Tibial artery (tissue), 4 donors: ENCODE measurements at regions not wholly inside any gene's neighbourhood (a gene's known extent, or its start where the extent isn't known, plus 50 kb on each side); places are given as distances from the start of the nearest gene placed in this dataset.

Experiments
- DNase-seq, 2 donors: peaks; one replicate each; pipeline ENCODE4 v3.0.0-alpha.2; 2019
- H3K27ac ChIP-seq, 2 donors: fragments of 200-600 bp; sonication (generic) in 1 of 2; 1 replicate in 1 of 2; 2 replicates in 1 of 2; pipeline ENCODE4 v1.5.1; 2018 to 2019; ENCODE audit warnings: mild to moderate bottlenecking in 1 of 2
- H3K27me3 ChIP-seq, 2 donors: fragments of 200-600 bp; sonication (generic) in 1 of 2; one replicate each; pipeline versions ENCODE4 v1.5.1 to v1.6.0; 2016 to 2019
- H3K36me3 ChIP-seq, 3 donors: fragments of 200-600 bp; sonication (generic) in 2 of 3; one replicate each; pipeline ENCODE4 v1.5.1; 2016 to 2019; ENCODE audit warnings: mild to moderate bottlenecking in 2 of 3
- H3K4me1 ChIP-seq, 4 donors: fragments of 200-600 bp; sonication (generic) in 2 of 4; 1 replicate in 3 of 4; 2 replicates in 1 of 4; pipeline ENCODE4 v1.5.1; 2016 to 2019
- H3K4me3 ChIP-seq, 2 donors: fragments of 200-600 bp; sonication (generic) in 1 of 2; 1 replicate in 1 of 2; 2 replicates in 1 of 2; pipeline ENCODE4 v1.5.1; 2018 to 2019; ENCODE audit warnings: mild to moderate bottlenecking in 2 of 2
- H3K9me3 ChIP-seq, 3 donors: fragments of 200-600 bp; sonication (generic) in 1 of 3; one replicate each; pipeline ENCODE4 v1.5.1; 2016 to 2019
- intact Hi-C: fragments of 100-400 bp; cut with DNase I; formaldehyde crosslinking; loops from one replicate; pipeline ENCODE4 v1.15.0; 2023; ENCODE audit warnings: low total_unique reads
- TF ChIP-seq, protein P1 (sequence below), 2 experiments: fragments of 200-600 bp in 1 of 2; fragments of 450-650 bp in 1 of 2; IDR thresholded peaks; one replicate each; pipeline ENCODE4 v1.5.1; 2017 to 2019; ENCODE audit warnings: antibody characterized with exemption in 2 of 2, mild to moderate bottlenecking in 1 of 2, moderate library complexity in 1 of 2

DNA sequence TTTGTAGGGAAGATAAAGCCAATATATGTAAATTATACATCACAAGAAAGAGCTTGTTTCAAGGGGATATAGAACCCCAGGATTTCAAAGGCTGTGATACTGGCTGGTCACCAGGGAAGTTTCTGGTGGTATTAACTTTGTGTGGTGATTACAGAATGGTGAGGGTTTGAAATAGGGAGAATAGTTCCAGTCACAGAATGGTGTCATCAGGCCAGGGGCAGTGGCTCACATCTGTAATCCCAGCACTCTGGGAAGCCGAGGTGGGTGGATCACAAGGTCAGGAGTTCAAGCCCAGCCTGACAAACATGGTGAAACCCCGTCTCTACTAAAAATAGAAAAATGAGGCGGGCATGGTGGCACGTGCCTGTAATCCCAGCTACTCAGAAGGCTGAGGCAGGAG is 183.8 kb upstream of the XYLT1 start:
- H3K27me3 ChIP-seq = peaks cover 0 to 9% of the 10 kb centered on the region in 2 donors
- TF ChIP-seq, protein P1, sequence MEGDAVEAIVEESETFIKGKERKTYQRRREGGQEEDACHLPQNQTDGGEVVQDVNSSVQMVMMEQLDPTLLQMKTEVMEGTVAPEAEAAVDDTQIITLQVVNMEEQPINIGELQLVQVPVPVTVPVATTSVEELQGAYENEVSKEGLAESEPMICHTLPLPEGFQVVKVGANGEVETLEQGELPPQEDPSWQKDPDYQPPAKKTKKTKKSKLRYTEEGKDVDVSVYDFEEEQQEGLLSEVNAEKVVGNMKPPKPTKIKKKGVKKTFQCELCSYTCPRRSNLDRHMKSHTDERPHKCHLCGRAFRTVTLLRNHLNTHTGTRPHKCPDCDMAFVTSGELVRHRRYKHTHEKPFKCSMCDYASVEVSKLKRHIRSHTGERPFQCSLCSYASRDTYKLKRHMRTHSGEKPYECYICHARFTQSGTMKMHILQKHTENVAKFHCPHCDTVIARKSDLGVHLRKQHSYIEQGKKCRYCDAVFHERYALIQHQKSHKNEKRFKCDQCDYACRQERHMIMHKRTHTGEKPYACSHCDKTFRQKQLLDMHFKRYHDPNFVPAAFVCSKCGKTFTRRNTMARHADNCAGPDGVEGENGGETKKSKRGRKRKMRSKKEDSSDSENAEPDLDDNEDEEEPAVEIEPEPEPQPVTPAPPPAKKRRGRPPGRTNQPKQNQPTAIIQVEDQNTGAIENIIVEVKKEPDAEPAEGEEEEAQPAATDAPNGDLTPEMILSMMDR (IDR thresholded peaks at IDR 0.05) = no peak
- no peak overlapping the region for H3K27ac ChIP-seq
- H3K36me3 ChIP-seq = no peaks in the 10 kb centered on the region
- no peak for DNase-seq
- H3K4me1 ChIP-seq = no peaks in the 10 kb centered on the region
- intact Hi-C loops = no loop called here
- no peak overlapping the region for H3K4me3 ChIP-seq
- H3K9me3 ChIP-seq = no peaks in the 10 kb centered on the region

DNA sequence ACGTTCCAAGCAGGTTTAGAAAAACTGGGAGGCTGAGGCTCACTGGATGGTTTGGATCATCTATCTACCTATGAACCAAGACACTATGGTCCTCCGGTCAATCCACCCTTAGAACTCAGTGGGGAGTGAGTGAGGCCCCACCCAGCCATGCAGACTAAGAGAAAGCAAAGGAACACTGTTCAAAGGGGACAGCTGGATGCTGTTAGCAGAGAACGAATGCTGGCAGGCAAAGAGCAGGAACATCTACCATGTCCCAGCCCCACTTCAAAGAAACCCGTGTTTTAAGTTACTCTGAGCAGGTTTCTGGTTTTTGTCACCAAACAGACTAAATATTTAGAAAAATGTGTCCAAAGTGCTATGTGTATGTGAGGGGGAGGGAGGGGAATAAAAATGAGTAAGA is 183.4 kb upstream of the XYLT1 start:
- Histone ChIP-seq H3K27me3 (peaks cover 0 to 9% of the 10 kb centered on the region in 2 donors), H3K4me1 (no peaks in the 10 kb centered on the region), H3K27ac (no peak overlapping the region), H3K36me3 (no peaks in the 10 kb centered on the region), H3K4me3 (no peak overlapping the region), H3K9me3 (no peaks in the 10 kb centered on the region)
- DNase-seq = no peak
- TF ChIP-seq, protein P1 (IDR thresholded peaks at IDR 0.05) = no peak
- intact Hi-C loops = no loop called here

DNA sequence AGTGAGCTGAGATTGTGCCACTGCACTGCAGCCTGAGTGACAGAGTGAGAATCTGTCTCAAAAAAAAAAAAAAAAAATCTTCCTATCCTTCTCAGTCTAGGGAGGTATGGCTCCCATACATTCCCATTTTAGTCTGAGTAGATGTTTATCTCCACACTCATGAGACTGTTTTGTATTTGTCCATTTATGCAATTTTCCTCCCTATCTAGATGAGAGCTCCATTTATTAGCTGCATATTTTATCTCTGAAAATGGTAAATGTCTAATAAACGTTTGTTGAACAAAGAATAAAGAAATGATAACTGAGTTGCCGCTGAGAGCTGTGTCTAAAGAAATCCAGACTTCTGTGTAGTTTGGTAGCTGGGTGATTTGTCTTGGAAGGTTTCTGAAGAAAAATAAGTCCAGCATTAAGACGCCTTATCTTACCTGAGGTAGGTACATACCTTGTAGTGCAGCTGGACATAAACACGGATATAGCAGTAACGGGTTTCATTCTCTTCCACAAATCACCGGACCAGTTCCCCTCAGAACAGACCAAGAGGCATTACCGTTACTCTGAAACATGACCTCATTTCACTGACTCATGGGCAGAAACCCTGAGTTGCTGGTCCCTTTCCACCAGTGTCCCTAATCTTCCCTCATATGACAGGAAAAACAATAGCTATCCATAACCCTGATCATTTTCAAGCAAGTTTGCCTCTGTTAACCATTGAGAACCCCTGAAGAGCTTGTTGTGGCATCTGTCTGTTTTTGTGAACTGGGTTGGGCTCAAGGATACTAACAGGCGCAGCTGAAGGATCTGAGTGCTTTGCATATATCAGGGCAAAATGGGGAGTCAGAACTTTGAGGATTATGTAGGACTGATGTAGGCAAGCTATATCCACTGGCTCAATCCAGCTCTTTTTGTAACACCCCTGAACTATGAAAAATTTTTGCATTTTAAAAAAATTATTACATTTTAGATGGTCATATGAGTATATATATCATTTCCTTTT is 177.4 kb upstream of the XYLT1 start:
- H3K9me3 ChIP-seq = no peaks in the 10 kb centered on the region
- no peak overlapping the region for H3K4me3 ChIP-seq
- TF ChIP-seq, protein P1 (IDR thresholded peaks at IDR 0.05) = no peak
- H3K4me1 ChIP-seq = no peaks in the 10 kb centered on the region
- no peaks in the 10 kb centered on the region for H3K36me3 ChIP-seq
- no peak overlapping the region for H3K27ac ChIP-seq
- intact Hi-C loops = no loop called here
- peaks cover 0 to 7% of the 10 kb centered on the region in 2 donors for H3K27me3 ChIP-seq
- no peak for DNase-seq

DNA sequence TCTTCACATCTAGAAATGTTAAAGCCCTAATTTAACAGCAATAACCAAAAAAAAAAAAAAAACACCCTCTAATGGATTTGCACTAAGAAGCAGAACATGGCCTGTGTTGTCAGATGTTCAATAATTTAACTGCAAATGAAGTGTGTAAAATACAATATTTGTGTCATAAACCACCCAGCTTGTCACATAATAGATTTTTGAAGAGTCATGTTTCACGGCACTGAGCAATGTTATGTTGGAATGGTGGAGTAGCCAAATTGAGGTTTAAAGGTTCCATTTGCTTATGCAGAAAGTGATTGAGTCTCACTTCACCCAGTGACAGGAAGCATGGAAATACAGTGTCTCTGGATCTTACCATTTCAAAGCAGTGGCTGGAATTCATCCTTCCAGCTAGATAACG is 173.2 kb upstream of the XYLT1 start:
- TF ChIP-seq, protein P1 (IDR thresholded peaks at IDR 0.05) = no peak
- H3K27me3 ChIP-seq = no peaks in the 10 kb centered on the region
- no peak overlapping the region for H3K27ac ChIP-seq
- H3K4me3 ChIP-seq = no peak overlapping the region
- no peaks in the 10 kb centered on the region for H3K4me1 ChIP-seq
- H3K9me3 ChIP-seq = no peaks in the 10 kb centered on the region
- intact Hi-C loops = no loop called here
- no peak for DNase-seq
- no peaks in the 10 kb centered on the region for H3K36me3 ChIP-seq

DNA sequence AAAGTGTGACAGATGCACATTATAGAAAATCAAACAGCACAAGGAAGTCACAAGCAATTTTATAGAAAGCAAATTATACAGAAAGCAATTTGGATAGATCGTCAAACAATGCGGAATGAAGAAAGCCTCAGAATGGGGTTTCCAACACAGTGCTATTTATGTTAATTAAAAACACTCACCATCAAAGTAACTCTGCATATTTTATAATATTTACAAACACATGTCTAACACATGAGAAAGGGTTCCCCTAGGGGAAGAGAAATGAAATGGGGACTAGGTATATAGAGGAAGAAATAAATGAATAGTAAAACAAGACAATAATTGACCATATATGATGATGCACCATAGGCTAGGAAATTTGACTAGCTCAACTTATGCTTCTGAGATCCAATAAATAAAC is 171.2 kb upstream of the XYLT1 start:
- DNase-seq = no peak

More for the DNA sequence above, 171.2 kb upstream of the XYLT1 start:
- H3K4me3 ChIP-seq = no peak overlapping the region
- TF ChIP-seq, protein P1 (IDR thresholded peaks at IDR 0.05) = no peak
- no peaks in the 10 kb centered on the region for H3K9me3 ChIP-seq
- H3K36me3 ChIP-seq = no peaks in the 10 kb centered on the region
- H3K27ac ChIP-seq = no peak overlapping the region
- intact Hi-C loops = no loop called here
- no peaks in the 10 kb centered on the region for H3K27me3 ChIP-seq
- H3K4me1 ChIP-seq = no peaks in the 10 kb centered on the region
